ENCODE measurements at regions not wholly inside any gene's neighbourhood (a gene's known extent, or its start where the extent isn't known, plus 50 kb on each side); places are given as distances from the start of the nearest gene placed in this dataset.

DNA sequence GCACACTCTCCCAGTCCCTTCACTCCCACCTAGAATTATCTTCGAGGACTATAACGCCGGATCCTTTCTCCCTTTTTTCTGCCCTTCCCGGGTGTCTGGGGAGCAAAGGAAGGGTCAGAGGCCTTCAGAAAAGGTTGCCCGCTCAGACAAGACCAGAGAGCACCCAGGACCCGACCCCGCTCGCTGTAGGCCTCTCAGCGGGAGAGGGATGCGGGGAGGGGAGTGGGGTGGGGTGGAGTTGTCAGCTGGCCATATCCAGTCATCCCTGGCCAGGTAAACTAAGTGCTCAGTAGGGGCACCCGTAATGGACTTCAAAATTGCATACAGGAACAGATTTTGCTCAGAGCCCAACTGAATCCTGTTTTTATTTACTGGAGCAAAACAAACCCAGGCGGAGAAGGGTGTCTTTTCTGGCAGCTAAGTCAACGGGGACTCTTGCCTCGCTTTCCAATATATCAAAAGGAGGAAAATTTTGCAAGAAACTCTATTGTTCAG, 65.0 kb downstream of the NOL4 start:
- DNase-seq (ENCODE audit: low spot score) = no peak

DNA sequence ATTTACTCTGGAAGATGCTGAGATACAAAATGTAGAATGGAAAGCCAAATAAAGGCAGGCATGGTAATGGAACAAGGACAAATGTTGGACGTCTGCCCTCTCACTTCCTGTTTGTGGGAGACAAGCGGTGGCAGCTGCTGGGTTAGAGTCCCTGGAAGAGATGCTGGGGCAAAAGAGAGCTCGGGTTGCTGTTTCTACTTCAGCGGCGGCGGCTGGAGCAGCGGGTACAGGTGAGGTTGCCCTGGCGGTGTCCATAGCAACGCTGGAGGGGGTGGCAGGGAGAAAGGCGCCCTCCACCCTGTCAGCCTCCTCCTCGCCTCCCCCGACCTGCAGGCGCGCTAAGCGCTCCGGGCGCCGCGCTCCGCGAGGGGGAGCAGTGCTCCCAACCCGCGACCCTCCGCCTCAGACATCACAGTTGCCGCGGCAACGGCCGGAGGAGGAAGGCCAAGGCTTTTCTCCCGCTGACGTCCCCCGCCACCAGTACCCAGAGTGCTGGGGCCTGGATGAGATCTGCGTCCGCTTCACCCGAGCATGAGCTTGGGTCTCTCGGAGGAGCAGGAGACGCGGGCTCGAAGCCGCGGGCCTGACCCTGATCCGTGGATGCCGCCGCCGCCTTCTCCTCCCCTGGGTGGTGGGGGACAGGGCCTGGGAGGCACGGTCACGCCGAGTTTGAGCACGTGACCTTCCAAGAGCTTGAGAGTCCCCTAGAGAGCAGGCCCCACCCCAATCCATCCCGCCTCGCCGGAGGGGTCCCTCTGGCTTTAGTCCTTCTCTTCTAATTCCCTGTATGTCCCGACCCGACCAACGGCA, 65.6 kb downstream of the NOL4 start:
- peak; percentile 12 for DNase-seq (ENCODE audit: low spot score)

DNA sequence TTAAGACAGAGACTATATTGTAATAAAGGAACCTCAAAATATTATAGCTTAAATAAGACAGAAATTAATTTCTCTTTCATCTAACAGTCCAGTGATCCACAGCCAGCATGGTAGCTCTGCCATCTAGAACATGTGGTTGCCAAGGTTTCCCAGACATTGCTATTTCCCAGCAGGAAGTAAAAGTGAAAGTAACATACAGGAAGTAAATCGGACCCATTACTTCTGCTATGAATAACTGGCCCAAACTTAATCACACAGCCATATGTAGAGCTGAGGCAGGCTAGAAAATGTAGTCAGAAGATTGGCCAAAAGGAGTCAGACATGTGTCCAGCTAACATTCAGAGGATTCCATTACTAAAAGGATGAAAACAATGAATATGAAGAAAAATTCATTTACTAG, 71.0 kb downstream of the NOL4 start:
- peak; percentile 75 for DNase-seq (ENCODE audit: low spot score)

DNA sequence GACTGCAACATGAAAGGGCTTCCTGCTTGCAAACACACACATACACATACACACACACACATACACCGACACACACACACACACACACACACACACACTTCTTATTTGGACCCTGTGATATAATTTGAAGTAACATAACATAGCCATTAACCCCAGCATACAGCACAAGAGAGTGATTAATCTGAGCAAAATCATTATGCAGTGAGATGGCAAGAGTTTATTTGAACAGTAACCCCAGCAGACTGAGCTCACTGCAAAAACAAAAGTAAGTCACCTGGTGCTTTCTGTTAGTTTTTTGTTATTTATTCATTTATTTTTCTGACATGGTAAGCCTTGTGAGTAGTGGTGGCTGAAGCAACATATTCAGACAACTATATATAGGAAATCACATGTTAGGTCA, 93.7 kb downstream of the NOL4 start:
- DNase-seq (ENCODE audit: low spot score) = no peak

DNA sequence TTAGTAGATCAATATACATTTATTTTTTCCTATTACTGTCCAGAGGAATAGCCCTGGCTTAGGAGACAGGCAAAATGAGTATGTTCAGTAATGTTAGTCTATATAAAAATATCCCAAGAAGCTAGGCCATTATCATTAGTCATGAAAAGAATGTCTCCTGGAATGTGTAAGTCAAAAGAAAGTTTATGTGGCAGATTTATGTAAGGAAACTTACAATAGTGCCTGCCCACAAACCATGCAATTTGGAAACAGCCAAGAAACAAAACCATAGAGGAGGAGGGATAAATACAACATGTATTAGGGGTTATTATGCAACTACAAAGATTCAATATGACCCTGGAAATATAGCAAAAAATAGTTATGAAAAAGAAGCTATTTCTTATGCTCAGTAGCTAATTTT, 96.3 kb downstream of the NOL4 start:
- no peak for DNase-seq (ENCODE audit: low spot score)

DNA sequence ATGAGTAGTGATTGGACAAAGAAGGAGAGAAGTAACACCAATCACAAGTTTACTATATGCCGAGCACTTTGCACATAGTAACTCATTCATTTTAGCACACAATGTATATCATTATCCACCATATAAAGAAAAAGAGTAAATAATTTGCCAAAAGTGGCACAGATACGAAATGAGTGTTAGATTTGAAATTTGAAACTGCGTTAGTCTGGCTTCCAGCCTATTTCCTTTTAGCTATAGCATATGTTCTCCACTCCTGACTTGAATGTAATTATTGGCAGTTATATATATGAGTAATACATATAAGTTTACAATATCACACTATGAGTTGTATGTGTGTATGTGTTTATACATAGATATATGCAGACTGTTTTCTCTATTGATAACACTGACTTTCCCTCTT, 98.6 kb downstream of the NOL4 start:
- no peak for DNase-seq (ENCODE audit: low spot score)

DNA sequence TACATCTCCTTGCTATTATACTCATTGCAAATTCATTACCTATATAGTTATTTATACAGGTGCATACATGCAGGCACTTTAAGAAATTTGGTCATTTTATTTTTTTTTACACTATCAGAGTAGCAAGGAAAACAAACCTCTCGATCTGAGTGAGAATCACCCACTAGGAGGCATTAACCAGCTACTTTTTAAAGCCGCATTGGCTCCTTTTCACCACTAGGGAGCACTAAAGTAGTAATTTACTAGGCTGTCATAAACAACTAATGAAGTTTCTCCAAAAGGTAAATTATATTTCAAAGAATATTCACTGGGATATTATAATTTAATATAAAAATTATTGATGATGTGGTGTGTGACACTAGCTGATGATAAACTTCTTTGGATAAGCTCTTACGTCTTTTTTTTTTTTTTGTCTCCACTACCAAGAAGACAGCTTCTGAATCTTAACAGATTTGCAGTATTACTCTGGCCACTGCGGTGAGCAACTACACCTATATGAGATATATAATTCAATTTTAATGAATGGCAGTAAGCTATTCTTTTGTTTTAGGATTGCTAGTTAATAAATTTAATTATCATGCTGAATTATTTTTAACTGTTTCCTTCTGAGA, 101.9 kb downstream of the NOL4 start:
- peak; percentile 69 for DNase-seq (ENCODE audit: low spot score)

DNA sequence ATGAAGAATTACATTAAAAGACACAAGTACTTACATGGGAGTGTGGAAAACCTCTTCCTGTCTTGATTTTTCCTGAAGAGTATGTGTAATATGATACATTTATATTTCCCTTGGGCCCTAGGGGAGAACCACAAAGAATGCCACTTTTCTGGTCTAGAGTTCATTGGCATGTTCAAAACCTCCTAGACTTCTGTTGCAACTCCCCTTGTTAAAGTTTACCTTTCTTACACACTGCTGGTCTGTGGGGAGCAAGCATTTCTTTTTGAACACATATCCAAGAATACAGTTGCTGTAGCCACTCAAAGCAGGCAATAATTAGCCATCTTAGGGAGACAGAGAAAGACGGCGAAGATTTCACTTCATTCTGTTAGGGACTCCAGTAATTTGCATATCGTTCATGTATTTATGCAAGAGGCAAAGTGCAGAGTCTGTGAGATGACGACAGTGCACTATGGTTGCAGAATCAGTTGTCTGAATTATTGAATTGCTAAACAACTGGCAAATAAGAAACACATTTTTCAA, 103.5 kb downstream of the NOL4 start:
- peak; percentile 82 for DNase-seq (ENCODE audit: low spot score)

DNA sequence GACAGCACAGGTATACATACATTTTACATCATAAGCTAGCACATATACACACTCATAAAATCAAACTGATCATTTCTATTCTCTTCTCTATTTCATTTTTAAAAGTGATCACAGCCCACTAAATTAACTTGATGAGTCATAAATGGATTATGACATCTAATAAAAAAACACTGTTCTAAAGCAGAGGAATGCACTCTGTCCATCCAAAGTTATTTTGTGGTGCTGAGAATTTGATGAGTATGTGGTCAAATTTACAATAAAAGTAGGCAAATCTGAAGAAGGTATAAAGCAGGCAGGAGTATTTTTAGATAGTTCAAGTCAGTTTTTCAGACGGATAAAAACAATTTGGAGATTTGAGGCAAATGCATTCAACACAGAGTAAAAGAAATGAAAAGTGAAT, 104.4 kb downstream of the NOL4 start:
- peak; percentile 9 for DNase-seq (ENCODE audit: low spot score)

DNA sequence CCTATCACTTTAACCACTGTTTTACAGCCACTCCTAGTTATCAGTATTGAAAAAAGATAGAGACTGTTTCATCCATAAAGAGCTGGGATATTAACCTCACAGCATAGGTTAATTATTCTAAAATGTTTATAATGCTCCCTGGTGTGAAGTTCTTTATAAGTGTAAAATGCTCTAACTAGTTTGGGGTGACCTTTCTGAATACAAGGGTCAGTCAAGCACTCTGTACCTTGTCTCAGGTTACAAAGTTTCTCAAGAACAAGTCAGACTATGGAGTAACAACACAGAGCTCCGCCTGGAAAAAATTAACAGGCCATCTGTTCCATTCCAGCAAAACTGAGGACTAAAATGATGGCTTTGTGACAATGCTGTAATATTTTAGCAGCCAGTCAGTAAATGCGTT, 107.4 kb downstream of the NOL4 start:
- DNase-seq (ENCODE audit: low spot score) = no peak

DNA sequence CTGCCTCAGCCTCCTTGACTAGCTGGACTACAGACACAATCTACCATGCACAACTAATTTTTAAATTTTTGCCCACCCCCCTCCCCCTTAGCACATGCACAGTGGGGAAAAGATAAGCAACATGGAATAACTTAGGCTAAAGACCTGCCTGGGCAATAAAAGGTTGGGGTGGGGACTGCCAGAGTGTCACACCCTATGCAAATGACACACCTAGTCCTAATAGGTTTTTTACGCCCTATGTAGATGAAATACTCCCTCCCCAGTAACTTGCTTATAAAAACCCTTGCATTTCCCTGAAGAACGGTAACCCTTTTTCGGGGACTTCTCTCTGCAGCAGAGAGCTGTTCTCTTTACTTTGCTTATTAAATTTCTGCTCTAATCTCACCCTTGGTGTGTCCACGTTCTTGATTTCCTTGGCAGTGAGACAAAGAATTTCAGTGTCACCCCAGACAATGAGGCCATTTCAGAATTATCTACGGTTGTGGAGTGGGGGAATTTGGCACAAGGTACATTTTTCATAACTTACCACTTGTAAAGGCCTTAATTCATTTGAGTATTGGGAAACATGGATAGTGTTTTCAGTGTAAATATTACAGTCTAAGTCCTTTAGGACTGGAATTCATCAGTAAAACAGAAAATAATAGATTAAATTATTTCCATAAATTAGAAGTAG, 109.2 kb downstream of the NOL4 start:
- no peak for DNase-seq (ENCODE audit: low spot score)

DNA sequence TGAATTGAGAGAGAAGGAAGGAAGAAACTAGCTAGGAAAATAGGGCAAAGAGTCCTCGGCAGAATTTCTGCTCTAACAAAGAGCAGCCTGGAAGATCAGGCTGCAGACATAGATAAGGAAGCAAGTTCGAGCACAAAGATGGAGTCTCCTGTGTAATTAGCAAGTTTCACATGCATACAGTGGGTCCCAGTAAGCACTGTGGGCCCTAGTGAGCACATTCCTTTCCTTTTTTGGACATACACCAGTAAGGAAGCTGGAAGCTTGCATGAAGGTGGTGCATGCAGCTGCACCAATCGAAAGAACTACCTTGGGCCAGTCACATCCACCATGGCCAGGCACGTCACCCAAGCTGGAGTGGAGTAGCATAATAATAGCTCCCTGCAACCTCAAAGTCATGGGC, 109.7 kb downstream of the NOL4 start:
- peak; percentile 5 for DNase-seq (ENCODE audit: low spot score)

DNA sequence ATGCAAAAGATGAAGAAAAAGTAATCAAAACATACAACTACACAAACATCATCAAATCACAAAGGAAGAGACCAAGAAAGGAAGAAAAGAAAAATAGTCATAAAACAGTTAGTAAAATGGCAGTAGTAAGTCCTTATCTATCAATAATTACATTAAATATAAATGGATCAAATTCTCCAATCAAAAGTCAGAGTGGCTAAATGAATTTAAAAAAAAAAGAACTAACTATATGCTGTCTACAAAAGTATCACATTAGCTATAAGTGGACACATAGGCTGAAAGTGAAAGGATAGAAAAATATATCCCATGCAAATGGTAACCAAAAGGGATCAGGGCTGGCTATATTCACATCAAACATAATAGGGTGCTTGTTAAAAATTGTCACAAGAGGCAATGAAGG, 116.5 kb downstream of the NOL4 start:
- no peak for DNase-seq (ENCODE audit: low spot score)

DNA sequence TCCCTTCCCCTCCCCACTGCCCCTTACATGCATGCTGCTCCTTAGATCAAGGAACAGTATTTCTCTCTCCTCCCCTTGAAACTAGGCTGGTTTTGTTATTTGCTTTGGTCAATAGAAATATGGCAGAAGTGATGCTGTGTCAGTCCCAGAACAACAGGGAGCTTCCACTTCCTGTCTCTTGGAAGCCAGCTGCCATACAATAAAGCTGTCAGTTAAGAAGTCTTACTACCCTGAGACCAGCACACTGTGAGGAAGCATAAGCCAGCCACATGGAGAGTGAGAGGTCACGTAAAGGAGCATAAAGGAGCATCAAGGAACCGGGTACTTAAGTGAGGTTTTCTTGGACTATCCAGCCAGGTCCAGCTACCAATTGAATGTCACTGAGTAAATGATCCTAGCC, 126.6 kb downstream of the NOL4 start:
- no peak for DNase-seq (ENCODE audit: low spot score)

DNA sequence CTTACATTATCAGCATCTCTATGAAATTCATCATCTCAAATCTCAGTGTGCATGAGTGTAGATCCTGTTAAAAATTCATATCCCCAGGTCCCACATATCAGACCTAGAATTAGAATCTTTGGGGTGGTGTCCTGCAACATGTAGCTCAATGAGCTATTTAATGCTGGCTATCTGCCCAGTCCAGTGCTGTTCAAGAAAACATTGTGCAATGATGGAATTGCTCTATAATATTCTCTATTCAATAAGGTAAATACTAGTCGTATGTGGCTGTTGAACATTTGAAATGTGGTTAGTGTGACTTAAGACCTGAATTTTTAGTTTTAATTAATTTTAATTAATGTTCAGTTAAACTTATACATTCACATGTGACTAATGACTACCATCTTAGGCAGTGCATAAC, 127.4 kb downstream of the NOL4 start:
- no peak for DNase-seq (ENCODE audit: low spot score)

DNA sequence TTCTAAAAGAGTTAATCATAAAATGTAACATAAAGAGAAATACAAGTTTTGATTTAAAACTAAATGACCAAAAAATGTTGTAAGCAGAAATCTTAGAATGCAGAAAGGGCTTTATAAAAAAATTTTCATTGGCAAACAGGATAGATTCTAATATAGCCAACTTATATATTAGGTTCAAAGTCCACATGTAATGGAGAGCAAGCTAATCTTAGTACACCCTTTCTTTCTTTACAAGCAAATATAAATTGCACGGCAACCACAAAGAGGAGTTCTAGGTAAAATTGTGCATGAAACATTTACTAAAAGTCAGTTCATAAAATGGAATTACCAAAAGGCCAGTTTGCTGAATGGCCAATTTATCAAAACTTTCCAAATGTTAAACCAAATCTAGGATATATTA, 130.6 kb downstream of the NOL4 start:
- DNase-seq (ENCODE audit: low spot score) = no peak

DNA sequence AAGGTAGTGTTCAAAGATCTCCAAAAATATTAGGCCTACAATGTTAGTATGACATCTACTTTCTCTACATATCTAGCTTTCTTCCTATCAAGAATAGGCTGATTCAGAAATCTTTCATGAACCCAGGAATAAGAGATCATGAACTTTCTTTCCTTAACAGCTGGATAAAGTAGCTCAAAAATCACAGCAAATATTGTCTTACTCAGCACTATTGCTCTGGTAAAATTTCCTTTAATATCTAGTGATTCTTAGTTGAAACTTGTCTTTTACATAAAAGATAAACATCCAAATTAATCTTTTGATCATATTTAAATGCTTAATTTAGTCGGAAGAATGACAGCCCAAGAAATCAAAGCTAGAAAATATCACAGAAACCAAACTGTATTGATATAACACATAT, 131.9 kb downstream of the NOL4 start:
- no peak for DNase-seq (ENCODE audit: low spot score)

DNA sequence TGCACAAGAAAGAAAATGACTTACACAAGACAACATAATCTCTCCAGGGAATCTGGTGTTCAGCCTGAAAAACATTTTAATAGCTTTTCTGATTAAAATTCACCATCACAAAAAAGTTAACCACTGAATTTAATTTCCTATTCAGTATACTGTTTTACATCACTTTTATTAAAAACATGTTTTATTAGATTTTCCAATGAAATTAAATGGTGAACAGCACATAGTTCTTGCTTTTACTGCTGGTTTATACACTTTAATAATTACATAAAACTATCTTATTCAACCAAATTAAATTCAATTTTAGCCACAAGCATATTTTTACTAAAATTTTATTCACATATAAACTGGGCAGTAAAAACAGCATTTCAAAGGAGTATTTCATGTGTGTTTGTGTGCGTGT, 138.3 kb downstream of the NOL4 start:
- no peak for DNase-seq (ENCODE audit: low spot score)

DNA sequence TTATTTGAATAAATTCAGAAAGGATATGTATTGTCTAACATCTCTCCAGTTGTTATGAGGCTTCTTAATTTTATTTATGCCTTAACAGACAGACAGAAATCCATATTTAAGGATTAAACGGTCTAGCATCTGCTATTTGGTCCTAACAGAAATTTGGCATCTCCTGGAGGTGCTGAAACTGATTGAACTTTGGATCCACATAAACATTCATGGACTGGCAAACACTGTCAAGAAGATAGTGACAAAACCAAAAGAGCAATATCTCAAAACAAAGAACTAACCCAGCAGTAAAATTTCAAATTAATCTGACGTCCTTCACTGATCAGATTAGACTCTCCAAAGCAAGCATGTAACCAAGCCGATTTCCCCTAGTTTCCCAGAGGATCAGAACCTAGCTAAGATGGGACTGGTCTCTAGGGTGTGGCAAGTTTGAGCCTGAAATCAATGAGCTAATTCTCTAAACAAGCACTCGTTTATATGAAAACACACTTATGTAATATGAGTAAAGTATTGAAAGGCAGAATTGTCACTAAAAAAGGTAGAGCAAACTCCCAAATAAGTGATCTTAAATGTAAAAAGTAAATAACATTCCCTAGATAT, 139.5 kb downstream of the NOL4 start:
- DNase-seq (ENCODE audit: low spot score) = no peak

DNA sequence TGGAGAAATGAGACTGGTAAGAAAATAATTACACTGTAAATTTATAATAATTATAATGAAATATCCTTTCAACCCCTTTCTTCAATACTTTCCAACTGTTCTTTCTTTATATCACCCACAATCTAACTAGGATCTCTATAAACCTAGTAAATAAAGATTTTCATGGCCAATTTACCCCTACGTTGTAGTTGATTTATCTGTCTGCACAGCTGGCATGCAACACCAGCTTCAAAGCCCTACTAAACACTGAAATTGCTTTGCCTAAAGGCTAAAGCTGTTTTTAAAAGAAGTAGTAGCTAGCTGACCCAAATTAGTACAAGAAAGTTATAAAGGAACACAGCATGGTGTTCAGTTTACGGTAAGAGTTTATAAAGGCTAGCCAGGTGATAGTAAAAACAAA, 140.1 kb downstream of the NOL4 start:
- no peak for DNase-seq (ENCODE audit: low spot score)

DNA sequence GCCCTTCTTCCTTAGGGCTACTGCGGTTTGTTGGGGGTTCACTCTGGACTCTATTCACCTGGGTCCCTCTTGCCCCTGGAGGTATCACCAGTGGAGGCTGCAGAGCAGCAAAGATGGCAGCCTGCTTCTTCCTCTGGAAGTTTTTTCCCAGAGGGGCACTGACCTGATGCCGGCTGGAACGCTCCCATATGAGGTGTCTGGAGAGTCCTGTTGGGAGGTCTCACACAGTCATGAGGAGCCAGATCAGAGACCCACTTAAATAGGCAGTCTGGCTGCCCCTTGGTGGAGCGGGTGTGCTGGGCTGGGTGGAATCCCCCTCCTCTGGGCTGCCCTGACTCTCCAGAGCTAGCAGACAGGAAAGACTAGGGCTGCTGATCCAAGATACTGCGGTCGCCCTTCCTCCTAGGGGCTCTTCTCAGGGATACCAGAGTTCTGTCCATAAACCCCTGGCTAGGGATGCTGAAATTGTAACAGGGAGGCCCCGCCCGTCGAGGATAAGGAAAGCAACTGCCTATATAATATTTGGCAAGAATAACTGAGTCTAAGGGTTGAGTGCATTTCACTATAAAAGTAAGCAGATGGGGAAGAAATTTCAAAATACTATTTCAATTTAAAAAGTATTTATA, 140.7 kb downstream of the NOL4 start:
- DNase-seq (ENCODE audit: low spot score) = no peak

DNA sequence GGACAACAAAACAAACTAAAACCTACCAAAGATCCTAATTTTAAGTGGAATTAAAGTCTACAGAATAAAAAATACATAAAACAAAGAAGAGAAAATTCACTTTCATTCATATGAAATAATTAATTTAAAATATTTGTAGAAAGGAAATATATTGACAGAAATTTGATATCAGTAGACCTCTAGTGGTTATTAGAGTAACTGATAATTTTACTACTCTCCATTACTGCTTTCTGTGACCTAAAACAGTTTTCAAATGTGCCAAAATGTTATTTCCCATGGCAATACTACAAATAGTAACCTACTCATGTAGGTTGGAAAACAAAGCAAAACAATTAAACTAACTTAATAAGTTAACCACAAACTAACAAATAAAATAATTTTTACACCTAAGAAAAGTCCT, 147.1 kb downstream of the NOL4 start:
- DNase-seq (ENCODE audit: low spot score) = no peak
